HG02588 (cell line): ENCODE measurements at regions not wholly inside any gene's neighbourhood (a gene's known extent, or its start where the extent isn't known, plus 50 kb on each side); places are given as distances from the start of the nearest gene placed in this dataset.
A peak's percentile ranks its signal among the peaks of the same experiment; 100 is the strongest.

Experiments used
- ATAC-seq: cut with Tn5 transposase; IDR thresholded peaks from one replicate; pipeline ENCODE4 v1.9.1; 2021; ENCODE audit warnings: mild to moderate bottlenecking, moderate library complexity; ENCODE audit not compliant: unreplicated experiment

DNA sequence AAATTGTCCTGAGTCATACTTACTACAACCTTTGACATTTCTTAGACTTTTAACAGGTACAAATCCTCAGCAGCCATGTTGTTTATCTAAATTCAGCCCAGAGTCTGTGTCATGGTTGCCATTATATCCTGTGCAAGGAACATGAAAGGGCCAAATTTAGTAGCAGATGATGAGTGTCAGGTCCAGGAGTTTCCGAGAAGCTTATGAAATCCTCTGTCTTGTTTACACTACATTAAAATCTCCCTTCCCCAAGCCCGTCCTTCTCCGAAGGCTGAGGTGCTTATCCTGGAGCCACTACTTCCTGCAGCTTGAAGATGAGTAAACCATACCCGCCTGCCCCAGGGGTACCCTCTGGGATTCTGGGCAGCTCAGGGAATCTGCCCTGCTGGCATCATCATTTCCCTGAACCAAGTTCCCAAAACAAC lies 102.6 kb upstream of the SERP2 start:
- ATAC-seq, result no peak

DNA sequence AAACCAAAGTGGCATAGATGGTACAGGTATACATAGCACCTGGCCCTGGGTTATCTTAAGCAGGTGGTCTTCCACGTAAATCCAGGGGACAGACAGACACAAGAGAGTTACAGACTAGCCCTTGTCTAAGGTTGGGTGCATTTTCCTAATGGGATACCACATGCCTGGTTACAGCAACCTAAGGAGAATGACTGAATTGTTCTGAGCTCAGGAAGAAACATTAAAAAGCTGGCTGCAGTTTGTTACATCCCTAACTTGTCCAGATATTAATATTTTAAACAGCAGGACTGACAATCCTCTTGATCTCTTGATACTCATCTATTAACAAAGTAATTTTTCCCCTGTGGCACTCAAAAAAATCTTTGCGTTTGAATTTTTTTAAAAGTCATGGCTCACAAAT lies 102.2 kb upstream of the SERP2 start:
- ATAC-seq, result no peak

DNA sequence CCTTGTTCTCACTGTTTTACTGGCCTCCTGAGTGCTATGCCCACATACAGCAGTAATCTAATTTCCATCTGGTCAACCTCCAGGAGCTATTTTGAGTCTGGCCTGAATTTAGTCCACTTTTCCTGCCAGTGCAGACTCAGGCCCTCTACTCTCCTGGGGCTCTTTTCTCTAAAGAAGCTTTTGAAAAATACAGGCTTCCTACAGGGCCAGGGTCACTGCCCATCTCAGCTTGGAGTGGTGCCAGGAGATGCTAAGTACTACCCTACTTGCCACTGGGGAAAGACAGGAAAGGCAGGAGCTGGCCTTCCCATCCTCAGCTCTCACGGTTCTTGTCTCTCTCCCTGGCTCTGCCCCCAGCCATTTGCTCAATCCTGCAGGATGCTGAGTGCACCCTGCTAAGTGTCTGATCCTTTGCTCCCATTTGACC lies 101.7 kb upstream of the SERP2 start:
- no peak for ATAC-seq

GRCh38 chr13:44272692-44273091 lies 100.9 kb upstream of the SERP2 start:
- no peak for ATAC-seq

GRCh38 chr13:44273216-44273615 lies 100.4 kb upstream of the SERP2 start:
- ATAC-seq, result no peak

GRCh38 chr13:44273991-44274770 lies 99.4 kb upstream of the SERP2 start:
- ATAC-seq, result peak; percentile 91

DNA sequence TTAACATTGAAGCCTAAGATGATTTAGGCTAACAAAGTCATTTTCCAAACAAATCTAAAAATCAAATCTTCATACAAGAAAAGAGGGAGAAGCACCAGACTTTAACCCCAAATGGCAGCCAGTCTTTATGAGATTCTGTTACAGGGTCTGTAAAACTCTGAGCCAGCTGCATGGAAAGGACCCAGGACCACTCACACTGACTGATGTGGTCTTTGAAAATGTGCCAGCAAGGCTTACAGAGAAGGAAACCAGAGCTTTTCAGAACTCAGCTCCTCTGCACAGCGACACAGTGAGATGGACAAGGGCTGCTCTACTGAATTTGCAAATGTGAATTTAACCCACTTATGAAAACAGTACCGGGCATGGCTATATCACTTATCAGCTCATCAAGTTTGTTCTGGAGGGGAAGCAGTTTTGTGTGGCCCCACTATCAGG lies 98.8 kb upstream of the SERP2 start:
- ATAC-seq, result no peak

DNA sequence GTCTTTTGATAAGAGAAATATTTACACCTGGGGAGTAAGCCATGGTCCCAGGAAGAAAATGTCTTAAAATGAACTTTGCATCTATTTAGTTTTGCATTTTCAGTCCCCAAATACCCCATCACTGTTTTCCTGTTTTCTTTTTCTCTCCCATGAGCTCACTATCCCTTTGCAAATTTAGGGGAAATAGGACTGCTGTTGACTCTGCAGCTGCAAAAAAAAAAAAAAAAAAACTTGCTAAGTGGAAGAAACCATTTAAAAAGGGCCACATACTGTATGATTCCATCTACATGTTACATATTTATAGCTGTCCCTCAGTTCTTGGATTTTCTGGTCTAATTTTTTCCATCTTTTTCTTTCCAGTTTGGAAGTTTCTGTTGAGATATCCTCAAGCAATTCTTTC lies 98.2 kb upstream of the SERP2 start:
- no peak for ATAC-seq

- ATAC-seq, result no peak
Measured at GRCh38 chr13:44276061-44276460, 97.6 kb upstream of the SERP2 start.

DNA sequence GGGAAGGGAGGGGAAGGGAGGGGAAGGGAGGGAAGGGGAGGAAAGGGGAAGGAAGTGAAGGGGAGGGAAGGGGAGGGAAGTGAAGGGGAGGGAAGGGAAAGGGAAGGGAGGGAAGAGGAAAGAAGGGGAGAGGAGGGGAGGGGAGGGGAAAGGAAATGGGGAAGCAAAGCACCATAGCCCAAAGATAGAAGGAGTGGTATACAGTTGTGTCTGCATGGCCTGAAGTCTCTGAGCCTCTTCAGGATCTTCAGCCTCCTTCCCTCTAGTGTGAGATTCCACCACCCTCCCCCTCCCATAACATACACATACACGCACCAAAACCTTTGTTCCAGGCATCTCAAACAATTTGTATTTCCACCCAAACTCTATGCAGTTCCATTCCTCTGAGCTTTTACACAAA lies 96.2 kb upstream of the SERP2 start:
- no peak for ATAC-seq

DNA sequence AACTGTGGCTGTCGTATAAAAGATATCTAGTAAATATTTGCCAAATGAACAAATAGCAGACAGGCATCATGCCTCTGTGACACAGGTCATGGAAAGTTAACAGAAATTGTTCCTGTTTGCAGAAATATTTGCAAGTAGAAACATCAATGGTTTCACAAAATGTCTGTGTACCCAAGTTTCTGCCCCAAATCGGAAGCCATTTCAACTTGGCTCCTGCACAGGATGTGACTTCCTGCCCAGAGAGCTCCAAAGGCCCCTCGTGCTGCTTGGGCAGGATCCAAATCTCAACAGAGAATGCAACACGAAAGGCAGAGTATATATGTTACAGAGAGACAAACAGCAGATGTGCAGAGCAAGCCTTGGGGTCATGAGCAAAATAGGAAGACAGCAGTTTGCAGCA lies 95.5 kb upstream of the SERP2 start:
- ATAC-seq, result no peak

DNA sequence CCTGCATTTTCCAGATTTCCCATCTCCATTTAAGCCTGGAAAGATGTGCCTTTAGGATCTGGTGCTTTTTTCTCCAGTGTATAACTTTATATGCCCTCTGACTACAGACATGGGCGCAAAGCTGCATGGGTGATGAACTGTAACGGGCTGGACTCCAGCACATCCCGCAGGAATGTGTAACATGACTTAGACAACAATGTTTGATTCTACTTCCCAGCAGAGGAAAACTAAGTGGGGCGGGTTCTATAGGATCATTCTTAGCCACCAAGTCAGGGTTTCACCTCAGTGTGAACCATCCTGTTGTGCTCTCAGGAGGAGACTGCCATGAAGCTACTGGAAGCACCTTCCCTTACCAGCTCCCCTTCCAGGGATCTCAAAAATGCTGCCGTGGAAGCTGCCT lies 93.2 kb upstream of the SERP2 start:
- no peak for ATAC-seq

- no peak for ATAC-seq
Measured at GRCh38 chr13:44281252-44282000, 92.2 kb upstream of the SERP2 start.

DNA sequence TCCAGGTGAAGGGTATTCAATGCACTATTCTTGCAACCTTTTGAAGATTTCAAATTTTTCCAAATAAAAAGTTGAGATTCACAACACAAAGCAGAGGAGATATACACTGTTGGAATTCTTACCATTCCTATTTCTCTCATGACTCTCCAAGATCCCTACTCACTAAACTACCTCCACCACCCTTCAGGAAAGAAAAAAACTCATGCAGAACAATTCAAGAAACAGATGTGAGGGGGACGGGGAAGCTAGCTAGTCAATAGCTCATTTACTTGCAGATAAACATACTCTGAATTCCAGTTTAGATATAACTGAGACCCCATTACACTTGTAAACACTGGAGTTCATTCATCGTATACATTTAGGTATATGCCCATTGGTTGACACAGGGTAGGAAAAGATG lies 90.0 kb upstream of the SERP2 start:
- no peak for ATAC-seq

DNA sequence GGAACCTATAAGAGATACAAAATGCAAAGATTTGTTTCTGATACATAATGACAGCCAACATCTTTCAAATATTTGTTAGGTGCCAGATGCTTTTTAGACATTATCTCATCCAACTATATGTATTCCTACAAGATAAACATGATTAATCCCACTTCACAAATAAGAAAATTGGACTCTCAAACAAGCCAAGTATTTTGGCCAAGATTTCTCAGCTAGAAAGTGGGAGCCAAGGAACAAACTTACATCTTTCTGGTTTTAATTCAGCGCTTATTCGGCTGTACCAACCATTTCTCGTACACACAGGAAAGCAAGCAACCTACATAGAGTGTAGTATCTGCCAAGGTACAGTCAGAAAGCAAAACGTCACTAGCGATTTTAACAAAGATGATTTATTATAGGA lies 85.7 kb upstream of the SERP2 start:
- ATAC-seq, result no peak

DNA sequence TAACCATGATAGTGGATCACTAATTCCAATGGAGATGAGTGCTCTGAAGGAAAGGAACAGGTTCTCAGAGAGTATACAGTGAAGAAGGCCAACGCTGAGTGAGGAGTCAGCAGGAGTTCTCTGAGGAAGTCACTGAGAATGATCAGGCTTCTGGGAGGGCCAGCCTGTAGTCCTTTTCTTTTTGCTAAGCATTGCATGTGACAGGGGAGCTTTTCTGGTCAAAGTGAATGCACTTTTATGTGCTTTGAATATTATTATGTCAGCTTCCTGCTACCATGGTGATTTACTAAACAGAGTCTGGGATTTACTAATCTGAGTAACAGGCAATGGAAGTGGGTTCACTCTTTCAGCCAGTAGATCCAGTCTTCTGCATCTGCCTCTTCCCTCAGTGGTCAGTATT lies 81.1 kb upstream of the SERP2 start:
- no peak for ATAC-seq

GRCh38 chr13:44293374-44293773 lies 80.2 kb upstream of the SERP2 start:
- no peak for ATAC-seq

- ATAC-seq, result no peak
Measured at GRCh38 chr13:44293908-44294735, 79.5 kb upstream of the SERP2 start.

DNA sequence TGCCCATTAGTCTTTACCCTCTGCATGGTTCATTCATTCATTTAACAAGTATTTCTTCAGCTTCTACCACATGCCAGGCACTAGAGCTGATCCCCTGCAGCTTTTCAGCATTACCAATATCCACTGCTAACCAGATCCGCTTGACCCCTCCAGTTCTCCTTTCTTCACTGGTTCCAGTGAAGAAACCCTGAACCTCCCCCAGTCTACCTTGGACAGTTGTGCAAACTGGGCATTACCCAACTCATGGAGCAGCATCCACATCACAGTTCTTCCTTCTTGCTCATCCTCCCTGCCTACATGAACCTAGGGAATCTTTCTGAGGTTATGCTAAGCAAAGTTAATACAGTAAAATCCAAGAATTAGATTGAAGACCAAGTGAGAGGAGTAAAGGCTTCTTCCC lies 78.7 kb upstream of the SERP2 start:
- no peak for ATAC-seq

GRCh38 chr13:44296856-44297255 lies 76.8 kb upstream of the SERP2 start:
- no peak for ATAC-seq

GRCh38 chr13:44298314-44298713 lies 75.3 kb upstream of the SERP2 start:
- no peak for ATAC-seq
